NOMO-1 (cell line): ENCODE measurements at regions not wholly inside any gene's neighbourhood (a gene's known extent, or its start where the extent isn't known, plus 50 kb on each side); places are given as distances from the start of the nearest gene placed in this dataset.

Source experiments
- DNase-seq, 2 experiments: peaks; one replicate each; lab custom pipeline; 2025; ENCODE audit not compliant: unreplicated experiment in 2 of 2; lab: John Stamatoyannopoulos, UW

- DNase-seq: no peak
Observed at GRCh38 chr20:22470620-22471026, 113.7 kb downstream of the FOXA2 start.

DNA sequence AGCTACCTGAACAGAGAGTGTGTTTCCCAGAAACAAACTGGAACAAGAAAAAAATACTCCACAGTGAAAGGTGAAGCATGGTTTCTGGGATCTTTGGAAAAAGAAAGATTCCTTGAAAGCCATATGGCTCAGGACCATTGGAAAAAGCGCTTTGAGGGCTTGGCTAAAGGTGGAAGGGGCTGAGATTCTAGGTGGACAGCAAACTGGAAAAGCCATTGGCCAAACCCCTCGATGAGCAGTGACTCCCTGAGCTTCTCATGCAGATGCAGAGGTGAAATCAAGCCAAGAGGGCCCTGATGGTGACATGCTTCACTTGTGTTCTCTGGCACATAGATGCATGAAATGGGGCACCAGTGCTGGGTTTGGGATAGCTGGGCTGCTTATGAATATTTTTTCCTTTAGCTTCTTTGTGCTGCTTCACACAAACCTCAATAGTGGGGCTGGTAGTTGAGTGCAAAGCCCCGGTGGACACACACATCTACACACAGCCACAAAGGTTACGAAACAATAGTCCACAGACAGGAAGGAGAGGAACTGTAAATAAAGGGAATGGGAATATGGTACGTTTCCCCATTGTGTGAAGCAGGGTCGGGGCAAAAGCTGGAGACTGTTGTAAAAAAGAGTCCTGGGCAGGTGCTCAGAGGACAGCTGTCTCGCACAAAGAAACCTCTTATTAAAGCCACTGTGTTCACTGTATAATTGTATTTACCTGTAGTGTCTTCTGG lies 117.8 kb downstream of the FOXA2 start:
- DNase-seq: no peak

- DNase-seq: no peak
Observed at GRCh38 chr20:22465622-22466446, 118.5 kb downstream of the FOXA2 start.

GRCh38 chr20:22464312-22465003 lies 119.9 kb downstream of the FOXA2 start:
- DNase-seq: no peak

GRCh38 chr20:22462975-22463914 lies 121.1 kb downstream of the FOXA2 start:
- DNase-seq: peak; percentile 19 to 47

DNA sequence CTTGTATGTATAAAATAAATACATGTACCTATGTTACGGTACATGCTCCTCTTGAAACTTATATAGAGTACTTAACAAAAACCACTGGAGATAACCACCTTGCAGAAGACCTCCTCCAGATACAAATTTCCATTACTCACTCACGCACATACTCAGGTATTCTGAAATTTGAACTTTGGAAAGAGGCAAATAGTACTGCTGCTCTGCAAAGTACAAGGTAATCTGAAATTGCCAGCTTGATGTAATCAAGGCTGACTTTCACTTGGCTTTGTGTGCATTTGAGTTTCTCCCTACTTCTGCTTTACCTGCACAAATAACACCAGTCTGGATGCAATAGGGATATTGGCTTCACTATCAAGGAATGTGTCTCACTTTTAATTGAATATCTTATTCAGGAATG lies 123.6 kb downstream of the FOXA2 start:
- no peak for DNase-seq

DNA sequence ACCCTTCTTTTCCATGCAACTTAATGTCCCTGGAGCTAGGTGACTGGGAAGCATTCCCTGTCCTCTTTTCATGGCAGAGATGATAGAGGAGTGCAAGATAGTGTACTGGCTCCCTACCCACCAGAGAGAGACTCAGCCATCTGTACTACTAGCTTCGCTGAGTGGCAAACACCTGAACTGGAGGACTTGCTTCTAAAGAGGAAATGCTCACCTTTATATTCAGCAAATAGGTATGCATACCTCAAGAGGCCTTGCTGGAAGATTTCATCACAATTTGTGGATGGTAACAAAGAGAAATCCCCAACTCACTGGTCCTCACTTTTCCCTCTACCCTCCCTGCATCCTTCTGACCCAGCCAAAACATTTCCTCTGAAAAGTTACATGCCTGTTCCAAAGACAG lies 124.1 kb downstream of the FOXA2 start:
- no peak for DNase-seq

DNA sequence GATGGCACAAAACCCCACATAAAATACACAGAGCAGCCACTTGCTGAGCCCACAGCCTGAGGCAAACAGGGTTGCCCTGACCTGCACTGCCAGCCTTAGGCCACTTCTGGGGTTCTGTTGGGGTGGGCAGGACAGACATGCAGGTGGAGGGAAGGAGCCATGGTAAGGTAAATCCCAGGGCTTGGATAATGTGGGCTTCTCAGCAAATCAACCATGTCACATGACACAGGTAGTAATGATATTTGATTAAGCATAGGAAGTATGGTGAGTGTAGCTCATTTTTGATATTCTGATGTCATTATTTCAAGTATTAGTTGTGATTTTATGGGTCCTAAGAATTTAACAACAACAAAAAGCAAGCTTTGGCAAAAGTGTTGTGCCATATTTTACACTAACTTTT lies 124.6 kb downstream of the FOXA2 start:
- no peak for DNase-seq

- DNase-seq: no peak
Observed at GRCh38 chr20:22456109-22456508, 128.3 kb downstream of the FOXA2 start.

DNA sequence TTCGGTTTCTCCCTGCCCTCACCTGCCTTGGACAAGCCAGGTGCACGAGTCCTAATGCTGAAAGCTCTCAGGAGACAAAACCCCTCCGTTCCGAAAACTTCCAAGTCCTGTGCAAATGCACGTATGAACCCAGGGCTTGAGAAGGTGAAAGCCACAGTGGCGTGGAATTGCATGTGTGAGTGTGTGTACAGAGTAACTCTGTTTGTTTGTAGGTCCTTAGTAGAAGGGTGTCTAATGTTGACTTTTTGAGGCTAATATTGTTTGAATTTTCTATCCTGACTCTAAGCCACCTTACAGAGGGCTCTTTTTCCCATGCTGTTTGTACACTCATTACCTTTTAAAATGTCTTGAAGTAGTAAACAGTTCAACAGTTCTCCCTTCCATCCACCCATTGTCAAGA lies 129.1 kb downstream of the FOXA2 start:
- DNase-seq: no peak

DNA sequence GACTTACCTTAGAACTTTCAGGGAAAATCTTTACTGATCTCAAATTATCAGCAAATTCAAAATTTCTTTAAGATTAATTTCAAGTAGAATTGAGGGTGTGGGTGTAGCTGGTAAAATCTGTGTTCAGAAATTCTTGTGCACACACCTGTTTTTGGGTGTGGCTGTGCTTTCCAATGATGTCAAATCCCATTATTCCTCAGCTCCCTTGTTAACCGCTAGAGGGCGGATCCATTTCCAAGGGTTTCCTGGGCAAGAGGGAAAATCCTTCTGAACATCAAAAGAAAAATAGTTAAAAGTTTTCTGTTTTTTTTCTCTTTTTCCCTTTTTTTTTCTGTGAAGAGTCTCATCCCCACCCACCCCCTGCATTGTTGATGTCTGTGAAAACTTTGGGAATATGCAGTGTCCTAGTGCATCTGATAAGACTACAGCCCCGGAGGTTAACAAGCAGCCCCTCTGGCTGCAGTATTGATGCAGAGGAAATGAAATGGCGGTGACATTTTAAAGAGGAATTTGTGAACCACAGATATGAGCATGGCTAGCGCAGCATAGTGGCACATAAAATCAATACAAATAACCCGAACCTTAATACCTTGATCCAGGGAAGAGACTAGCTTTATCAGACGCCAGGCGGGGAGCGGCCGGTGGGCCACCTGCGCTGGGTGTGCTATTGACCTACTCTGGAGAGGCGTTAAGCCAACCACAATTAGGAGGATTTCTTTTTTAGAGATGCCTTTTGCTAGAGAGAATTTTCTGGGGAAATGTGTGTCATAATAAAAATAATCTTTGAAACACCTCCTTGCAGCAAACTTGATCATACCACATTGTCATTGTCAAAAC lies 130.9 kb downstream of the FOXA2 start:
- no peak for DNase-seq

DNA sequence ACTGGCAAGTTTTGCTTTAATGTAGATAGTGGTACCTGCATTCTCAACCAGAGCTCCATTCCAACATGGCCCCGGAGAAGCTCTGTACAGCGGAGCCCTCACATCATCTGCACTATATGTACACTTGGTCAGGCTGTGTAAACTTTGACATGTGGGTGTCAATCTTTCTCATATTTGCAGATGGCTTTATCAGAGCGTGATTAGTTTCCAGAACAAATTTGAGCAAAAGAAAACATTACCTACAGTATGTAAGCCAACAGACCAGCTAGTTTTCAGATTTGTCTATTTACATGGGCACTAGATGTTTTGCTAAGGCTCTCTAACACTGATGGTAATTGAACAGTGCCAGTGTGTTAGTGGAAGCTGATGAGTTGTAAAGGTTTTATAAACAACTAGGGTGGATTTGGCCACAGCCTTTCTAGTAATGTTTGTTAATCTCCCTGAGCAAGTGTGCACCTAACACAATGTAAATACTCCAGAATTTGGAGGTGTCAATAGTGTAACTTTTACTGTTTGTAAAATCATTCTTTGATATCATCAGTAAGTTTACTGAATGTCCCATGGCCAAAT lies 131.8 kb downstream of the FOXA2 start:
- no peak for DNase-seq

GRCh38 chr20:22450537-22450936 lies 133.8 kb downstream of the FOXA2 start:
- no peak for DNase-seq

- DNase-seq: no peak
Observed at GRCh38 chr20:22449188-22449973, 135.0 kb downstream of the FOXA2 start.

DNA sequence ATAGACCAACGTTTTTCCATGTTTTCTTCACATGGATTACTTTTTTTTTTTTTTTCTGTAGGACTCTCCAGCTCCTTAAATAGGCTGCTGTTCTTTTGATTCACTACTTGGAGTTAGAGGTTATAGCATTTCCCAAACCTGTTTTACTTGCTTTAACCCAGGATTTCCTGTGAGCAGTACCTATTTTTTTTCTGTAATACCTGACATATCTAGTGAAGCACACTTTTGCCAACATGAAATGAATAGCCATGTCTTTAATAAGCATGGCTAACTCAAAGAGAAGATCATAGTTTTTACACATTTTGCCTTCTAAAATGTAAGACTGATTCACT lies 137.0 kb downstream of the FOXA2 start:
- no peak for DNase-seq

DNA sequence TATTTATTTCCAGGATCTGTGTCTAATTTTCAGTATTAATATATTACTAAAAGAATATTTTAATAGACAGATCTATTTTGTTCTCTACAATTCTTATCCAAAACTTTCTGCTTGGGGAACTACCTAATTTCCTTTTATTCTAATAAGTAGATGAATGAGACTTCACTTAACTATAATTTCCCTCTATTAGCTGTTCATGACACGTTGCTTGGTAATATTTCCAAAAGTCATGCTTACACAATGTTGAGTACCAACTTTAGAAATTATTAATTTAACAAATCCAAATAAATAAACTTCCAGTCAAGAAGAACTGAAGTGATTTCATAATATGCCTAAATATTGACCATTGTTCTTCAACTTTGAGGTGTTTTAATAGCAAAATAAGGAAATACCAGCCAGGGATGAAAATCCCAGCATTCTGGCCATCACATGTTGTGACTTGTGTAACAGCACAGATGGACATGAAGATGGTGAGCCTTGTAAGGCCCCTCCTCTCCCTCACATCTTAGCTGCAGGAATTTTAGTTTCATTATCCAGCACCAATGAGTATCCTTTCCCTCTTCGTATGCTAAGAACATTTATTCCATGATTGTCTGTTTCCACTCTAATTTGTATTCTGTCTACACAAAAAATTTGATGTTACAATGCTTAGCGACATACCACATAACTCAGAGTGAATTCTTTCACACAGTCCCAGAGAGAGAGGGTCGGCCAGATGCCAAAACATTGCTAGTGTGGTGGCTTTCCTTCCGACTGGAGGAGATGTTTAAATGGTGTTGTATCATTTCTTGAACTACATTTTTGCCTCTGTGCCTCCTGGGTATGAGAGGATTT lies 137.5 kb downstream of the FOXA2 start:
- no peak for DNase-seq

- no peak for DNase-seq
Observed at GRCh38 chr20:22442318-22442717, 142.1 kb downstream of the FOXA2 start.

GRCh38 chr20:22438926-22439325 lies 145.4 kb downstream of the FOXA2 start:
- no peak for DNase-seq
